Vagina (tissue), 2 donors: ENCODE measurements at regions not wholly inside any gene's neighbourhood (a gene's known extent, or its start where the extent isn't known, plus 50 kb on each side); places are given as distances from the start of the nearest gene placed in this dataset.

ENCODE experiments used
- CTCF ChIP-seq, 3 experiments: fragments of 450-650 bp in 2 of 3; fragments of 200-600 bp in 1 of 3; sonication (generic) in 1 of 3; IDR thresholded peaks; one replicate each; pipeline ENCODE4 v1.5.1; 2017 to 2019; ENCODE audit warnings: antibody characterized with exemption in 3 of 3, mild to moderate bottlenecking in 2 of 3, moderate library complexity in 2 of 3
- POLR2A ChIP-seq, 2 donors: fragments of 450-650 bp; IDR thresholded peaks; one replicate each; pipeline ENCODE4 v1.6.1; 2017; ENCODE audit warnings: antibody characterized with exemption in 2 of 2, mild to moderate bottlenecking in 2 of 2, moderate library complexity in 2 of 2
- POLR2AphosphoS5 ChIP-seq, 2 donors: sonication (generic); formaldehyde crosslinking; IDR thresholded peaks; one replicate each; pipeline ENCODE4 v1.9.0; 2017; ENCODE audit warnings: antibody characterized with exemption in 2 of 2, mild to moderate bottlenecking in 2 of 2, low read depth in 1 of 2; ENCODE audit not compliant: insufficient read depth in 1 of 2

DNA sequence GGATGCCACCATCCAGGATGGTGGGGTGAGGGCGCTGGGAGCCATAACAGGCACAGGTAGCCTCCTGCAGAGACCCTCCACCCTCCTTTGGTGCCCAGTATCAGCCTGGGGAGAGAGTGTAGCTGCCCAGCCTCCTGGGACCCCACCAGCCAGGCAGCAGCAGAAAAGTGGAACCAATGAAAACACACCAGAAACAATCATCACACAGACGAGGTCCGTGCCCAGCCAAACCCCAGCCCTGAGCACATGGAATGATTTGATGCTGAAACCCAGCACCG, 285.1 kb downstream of the PTPRU start:
- no peak for TF ChIP-seq CTCF (IDR thresholded peaks at IDR 0.05)
- no peak for TF ChIP-seq POLR2A (IDR thresholded peaks at IDR 0.05)
- TF ChIP-seq POLR2AphosphoS5 (IDR thresholded peaks at IDR 0.05; ENCODE audit: insufficient read depth in 1 of 2, low read depth in 1 of 2): no peak
